ENCODE measurements at regions not wholly inside any gene's neighbourhood (a gene's known extent, or its start where the extent isn't known, plus 50 kb on each side); places are given as distances from the start of the nearest gene placed in this dataset.

- Mint-ChIP-seq H3K36me3 (no peaks in the 10 kb centered on the region), H3K9me3 (ENCODE audit: low read depth) (peaks cover 8% of the 10 kb centered on the region), H3K4me3 (no peak overlapping the region), H3K4me1 (no peaks in the 10 kb centered on the region), H3K27me3 (no peaks in the 10 kb centered on the region), H3K27ac (no peak overlapping the region)
- CTCF ChIA-PET, result no interaction called here
- ATAC-seq (no peak), DNase-seq (no peak)
These were observed 457.1 kb upstream of the ROBO2 start for GRCh38 chr3:76582632-76583378.

GRCh38 chr3:76585794-76586392 lies 454.0 kb upstream of the ROBO2 start:
- H3K36me3 Mint-ChIP-seq, result no peaks in the 10 kb centered on the region
- CTCF ChIA-PET, result no interaction called here
- no peak for ATAC-seq
- no peaks in the 10 kb centered on the region for H3K27me3 Mint-ChIP-seq
- H3K4me3 Mint-ChIP-seq, result no peak overlapping the region
- H3K4me1 Mint-ChIP-seq, result no peaks in the 10 kb centered on the region
- H3K27ac Mint-ChIP-seq, result no peak overlapping the region
- H3K9me3 Mint-ChIP-seq (ENCODE audit: low read depth), result peaks cover 3% of the 10 kb centered on the region
- DNase-seq, result no peak

DNA sequence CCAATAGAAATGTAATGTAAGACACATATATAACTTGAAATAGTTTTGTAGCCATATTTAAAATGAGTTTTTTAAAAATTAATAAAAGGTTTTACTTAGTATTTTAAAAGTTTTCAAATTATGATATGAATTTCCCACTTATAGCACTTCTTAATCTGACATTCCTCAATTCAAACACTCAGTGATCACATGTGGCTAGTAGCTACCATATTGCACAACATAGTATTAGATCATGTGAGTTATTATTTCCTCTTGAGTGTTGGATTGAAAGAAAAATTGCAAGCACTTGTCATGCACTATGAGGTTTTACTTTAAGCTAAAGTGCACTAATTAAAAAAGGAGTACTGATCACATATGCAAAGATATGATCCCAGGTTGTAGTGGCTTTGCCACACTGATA lies 453.4 kb upstream of the ROBO2 start:
- ATAC-seq, result no peak
- Mint-ChIP-seq H3K9me3 (ENCODE audit: low read depth) (peaks cover 3% of the 10 kb centered on the region), H3K27me3 (no peaks in the 10 kb centered on the region), H3K4me1 (no peaks in the 10 kb centered on the region), H3K27ac (no peak overlapping the region), H3K4me3 (no peak overlapping the region), H3K36me3 (no peaks in the 10 kb centered on the region)
- CTCF ChIA-PET, result no interaction called here
- no peak for DNase-seq

GRCh38 chr3:76610150-76610549 lies 429.7 kb upstream of the ROBO2 start:
- peaks cover 4% of the 10 kb centered on the region for H3K9me3 Mint-ChIP-seq (ENCODE audit: low read depth)
- CTCF ChIA-PET, result no interaction called here
- no peaks in the 10 kb centered on the region for H3K36me3 Mint-ChIP-seq
- H3K4me1 Mint-ChIP-seq, result no peaks in the 10 kb centered on the region
- no peaks in the 10 kb centered on the region for H3K27me3 Mint-ChIP-seq
- no peak overlapping the region for H3K4me3 Mint-ChIP-seq
- DNase-seq (no peak), ATAC-seq (no peak)
- no peak overlapping the region for H3K27ac Mint-ChIP-seq

GRCh38 chr3:76615719-76616118 lies 424.2 kb upstream of the ROBO2 start:
- DNase-seq (no peak), ATAC-seq (no peak)
- no peak overlapping the region for H3K27ac Mint-ChIP-seq
- no peak overlapping the region for H3K4me3 Mint-ChIP-seq
- no peaks in the 10 kb centered on the region for H3K4me1 Mint-ChIP-seq
- peaks cover 5% of the 10 kb centered on the region for H3K9me3 Mint-ChIP-seq (ENCODE audit: low read depth)
- no peaks in the 10 kb centered on the region for H3K27me3 Mint-ChIP-seq
- CTCF ChIA-PET, result no interaction called here
- no peaks in the 10 kb centered on the region for H3K36me3 Mint-ChIP-seq

DNA sequence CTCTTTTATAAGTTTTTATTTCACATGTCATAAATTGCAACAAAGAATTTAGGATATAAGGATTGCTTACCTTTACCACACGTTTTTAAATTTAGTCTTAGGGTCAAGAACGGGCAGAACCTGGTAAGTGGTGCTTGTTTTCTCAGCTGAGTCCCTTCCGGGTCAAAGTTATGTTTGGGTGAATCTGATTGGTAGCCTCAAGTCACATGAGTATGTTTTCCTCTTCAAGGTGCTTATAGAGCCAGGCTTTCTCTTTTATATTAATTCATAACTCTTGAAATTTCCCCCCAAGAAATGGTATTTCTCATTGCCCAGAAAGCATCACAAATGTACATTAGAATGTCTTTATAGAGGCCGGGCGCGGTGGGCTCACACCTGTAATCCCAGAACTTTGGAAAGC lies 415.7 kb upstream of the ROBO2 start:
- Mint-ChIP-seq H3K4me3 (no peak overlapping the region), H3K4me1 (no peaks in the 10 kb centered on the region), H3K27ac (no peak overlapping the region), H3K36me3 (no peaks in the 10 kb centered on the region), H3K27me3 (no peaks in the 10 kb centered on the region), H3K9me3 (ENCODE audit: low read depth) (peaks cover 31% of the 10 kb centered on the region)
- DNase-seq, result no peak
- CTCF ChIA-PET, result no interaction called here
- no peak for ATAC-seq

- Mint-ChIP-seq H3K27ac (no peak overlapping the region), H3K27me3 (no peaks in the 10 kb centered on the region), H3K9me3 (ENCODE audit: low read depth) (peaks cover 29% of the 10 kb centered on the region), H3K4me3 (no peak overlapping the region), H3K36me3 (no peaks in the 10 kb centered on the region), H3K4me1 (no peaks in the 10 kb centered on the region)
- CTCF ChIA-PET, result no interaction called here
- no peak for DNase-seq
- no peak for ATAC-seq
These were observed 412.7 kb upstream of the ROBO2 start for GRCh38 chr3:76627236-76627635.

GRCh38 chr3:76631251-76631650 lies 408.6 kb upstream of the ROBO2 start:
- H3K27ac Mint-ChIP-seq, result no peak overlapping the region
- H3K36me3 Mint-ChIP-seq, result no peaks in the 10 kb centered on the region
- CTCF ChIA-PET, result no interaction called here
- peaks cover 15% of the 10 kb centered on the region for H3K9me3 Mint-ChIP-seq (ENCODE audit: low read depth)
- no peak for ATAC-seq
- no peaks in the 10 kb centered on the region for H3K4me1 Mint-ChIP-seq
- no peaks in the 10 kb centered on the region for H3K27me3 Mint-ChIP-seq
- no peak overlapping the region for H3K4me3 Mint-ChIP-seq
- no peak for DNase-seq

GRCh38 chr3:76638006-76638405 lies 401.9 kb upstream of the ROBO2 start:
- no peaks in the 10 kb centered on the region for H3K4me1 Mint-ChIP-seq
- no peaks in the 10 kb centered on the region for H3K36me3 Mint-ChIP-seq
- H3K27ac Mint-ChIP-seq, result no peak overlapping the region
- no peak overlapping the region for H3K4me3 Mint-ChIP-seq
- DNase-seq, result no peak
- H3K27me3 Mint-ChIP-seq, result no peaks in the 10 kb centered on the region
- peaks cover 9% of the 10 kb centered on the region for H3K9me3 Mint-ChIP-seq (ENCODE audit: low read depth)
- no peak for ATAC-seq
- CTCF ChIA-PET, result no interaction called here

DNA sequence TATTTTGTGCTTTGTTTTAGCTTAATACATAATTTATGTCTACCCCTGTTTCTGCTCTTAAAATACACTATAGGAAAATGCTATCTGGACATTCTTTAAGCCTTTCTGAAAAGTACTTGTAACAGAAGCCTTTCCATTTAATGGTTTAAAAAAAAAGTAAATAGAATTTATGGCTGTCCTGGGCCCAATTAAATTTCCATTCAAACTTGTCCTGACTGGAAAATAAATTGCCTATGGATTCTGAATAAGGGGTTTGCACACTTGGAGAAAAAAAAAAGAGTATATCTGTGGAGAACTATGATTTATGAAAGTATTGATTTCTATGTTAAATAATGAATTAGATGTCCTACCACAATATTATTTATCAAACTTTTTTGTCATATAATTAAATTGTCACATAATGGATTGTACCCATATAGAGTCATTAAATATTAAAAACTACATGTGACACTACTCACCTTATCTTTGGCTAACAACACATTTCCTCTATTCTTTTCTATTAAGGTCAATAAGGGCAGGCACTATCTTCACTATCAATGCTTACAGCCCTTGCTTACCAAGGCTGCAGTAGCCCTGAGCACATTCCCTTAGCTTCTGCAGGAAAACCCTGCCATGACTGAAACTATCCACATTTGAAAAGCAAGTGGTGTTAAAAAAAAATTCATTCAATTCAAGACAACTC lies 396.1 kb upstream of the ROBO2 start:
- Mint-ChIP-seq H3K27ac (no peak overlapping the region), H3K36me3 (no peaks in the 10 kb centered on the region), H3K4me1 (no peaks in the 10 kb centered on the region), H3K27me3 (no peaks in the 10 kb centered on the region), H3K9me3 (ENCODE audit: low read depth) (peaks cover 9% of the 10 kb centered on the region), H3K4me3 (no peak overlapping the region)
- DNase-seq (no peak), ATAC-seq (no peak)
- CTCF ChIA-PET, result no interaction called here

- peaks cover 9% of the 10 kb centered on the region for H3K9me3 Mint-ChIP-seq (ENCODE audit: low read depth)
- H3K4me3 Mint-ChIP-seq, result no peak overlapping the region
- ATAC-seq (no peak), DNase-seq (no peak)
- H3K27me3 Mint-ChIP-seq, result no peaks in the 10 kb centered on the region
- no peaks in the 10 kb centered on the region for H3K36me3 Mint-ChIP-seq
- CTCF ChIA-PET, result no interaction called here
- no peaks in the 10 kb centered on the region for H3K4me1 Mint-ChIP-seq
- no peak overlapping the region for H3K27ac Mint-ChIP-seq
These were observed 395.6 kb upstream of the ROBO2 start for GRCh38 chr3:76644305-76644675.

- DNase-seq (no peak), ATAC-seq (no peak)
- CTCF ChIA-PET, result no interaction called here
- no peaks in the 10 kb centered on the region for H3K36me3 Mint-ChIP-seq
- peaks cover 9% of the 10 kb centered on the region for H3K9me3 Mint-ChIP-seq (ENCODE audit: low read depth)
- no peak overlapping the region for H3K27ac Mint-ChIP-seq
- H3K4me3 Mint-ChIP-seq, result no peak overlapping the region
- no peaks in the 10 kb centered on the region for H3K4me1 Mint-ChIP-seq
- no peaks in the 10 kb centered on the region for H3K27me3 Mint-ChIP-seq
These were observed 394.2 kb upstream of the ROBO2 start for GRCh38 chr3:76645724-76646123.

- no peak overlapping the region for H3K4me3 Mint-ChIP-seq
- no peaks in the 10 kb centered on the region for H3K4me1 Mint-ChIP-seq
- H3K9me3 Mint-ChIP-seq (ENCODE audit: low read depth), result peaks cover 10% of the 10 kb centered on the region
- H3K27ac Mint-ChIP-seq, result no peak overlapping the region
- no peaks in the 10 kb centered on the region for H3K36me3 Mint-ChIP-seq
- CTCF ChIA-PET, result no interaction called here
- DNase-seq, result no peak
- H3K27me3 Mint-ChIP-seq, result no peaks in the 10 kb centered on the region
- ATAC-seq, result no peak
These were observed 392.9 kb upstream of the ROBO2 start for GRCh38 chr3:76646921-76647562.

- ATAC-seq, result no peak
- H3K4me1 Mint-ChIP-seq, result no peaks in the 10 kb centered on the region
- no peak overlapping the region for H3K4me3 Mint-ChIP-seq
- peaks cover 5% of the 10 kb centered on the region for H3K9me3 Mint-ChIP-seq (ENCODE audit: low read depth)
- H3K27me3 Mint-ChIP-seq, result no peaks in the 10 kb centered on the region
- no peak for DNase-seq
- CTCF ChIA-PET, result no interaction called here
- H3K36me3 Mint-ChIP-seq, result no peaks in the 10 kb centered on the region
- no peak overlapping the region for H3K27ac Mint-ChIP-seq
These were observed 388.1 kb upstream of the ROBO2 start for GRCh38 chr3:76651784-76652183.
